GM18858 (cell line): ENCODE measurements at regions not wholly inside any gene's neighbourhood (a gene's known extent, or its start where the extent isn't known, plus 50 kb on each side); places are given as distances from the start of the nearest gene placed in this dataset.
A peak's percentile ranks its signal among the peaks of the same experiment; 100 is the strongest.
"Not testable (repeated sequence)": the region's sequence is repeated elsewhere in the genome, so short reads cannot be mapped to it uniquely, and the experiment has no call there.

Experiments
- ATAC-seq: cut with Tn5 transposase; IDR thresholded peaks from one replicate; pipeline ENCODE4 v1.9.1; 2021; ENCODE audit not compliant: unreplicated experiment

GRCh38 chr1:57612833-57613232, 189.0 kb upstream of the DAB1 start:
- ATAC-seq: no peak

GRCh38 chr1:57605933-57606332, 182.1 kb upstream of the DAB1 start:
- ATAC-seq: no peak

GRCh38 chr1:57603696-57604095, 179.8 kb upstream of the DAB1 start:
- ATAC-seq: no peak

DNA sequence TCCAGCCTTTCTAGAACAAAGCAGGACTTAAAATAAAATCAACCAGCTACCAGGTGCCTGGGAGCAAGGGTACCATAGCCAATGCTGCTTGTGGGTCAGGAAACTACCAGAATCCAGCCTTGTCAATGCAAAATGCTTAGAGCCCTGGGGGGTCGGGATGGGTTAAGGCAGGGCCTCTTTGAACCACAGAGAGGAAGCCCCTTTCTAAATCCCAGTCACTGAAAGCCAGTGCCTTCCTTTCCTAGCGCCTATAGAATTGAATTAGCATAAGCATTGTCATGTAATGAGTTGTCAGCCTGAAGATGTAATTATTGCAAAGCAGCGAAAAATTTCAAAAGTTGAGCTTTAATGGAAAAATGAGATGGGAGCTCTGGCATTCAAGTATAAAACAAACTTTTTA, 176.6 kb upstream of the DAB1 start:
- ATAC-seq: no peak

- no peak for ATAC-seq
These were observed 175.6 kb upstream of the DAB1 start for GRCh38 chr1:57599236-57599994.

DNA sequence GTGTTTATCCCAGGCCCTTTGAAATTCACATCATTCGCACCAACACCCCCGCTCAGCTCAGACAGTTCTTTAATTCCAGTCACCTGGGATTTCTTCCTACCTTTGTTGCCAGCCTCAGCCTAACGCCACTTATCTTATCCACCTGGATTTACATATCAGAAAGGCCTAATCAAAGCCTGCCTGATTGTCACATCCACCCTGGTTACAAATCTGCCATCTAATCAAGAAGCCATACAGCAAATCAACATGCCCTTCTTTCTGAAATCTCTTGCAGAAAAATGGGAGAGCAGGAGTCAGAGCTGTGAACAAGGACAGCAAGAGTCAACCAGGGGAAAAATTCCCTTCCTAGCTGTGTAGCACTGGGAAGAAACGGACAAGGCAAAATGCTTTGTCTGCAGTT, 173.2 kb upstream of the DAB1 start:
- ATAC-seq: no peak

DNA sequence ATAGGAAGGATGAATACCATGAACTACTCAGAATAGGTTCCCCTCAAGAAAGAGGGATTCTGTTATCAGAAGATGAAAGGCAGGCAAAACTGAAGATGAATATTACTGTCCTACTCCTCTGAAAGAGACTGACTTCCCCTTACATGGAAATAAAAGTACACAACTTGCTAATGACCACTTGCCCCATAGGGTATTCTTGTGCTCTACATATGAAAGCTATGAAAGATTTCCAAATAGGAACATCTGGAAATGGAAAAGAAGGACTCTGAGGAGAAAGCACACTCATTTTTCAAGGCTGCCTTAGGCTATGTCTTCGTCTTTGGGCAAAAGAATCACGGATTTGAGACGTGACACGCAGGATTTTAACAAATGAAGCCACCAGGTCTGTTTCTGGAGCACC, 170.1 kb upstream of the DAB1 start:
- no peak for ATAC-seq

- no peak for ATAC-seq
These were observed 168.0 kb upstream of the DAB1 start for GRCh38 chr1:57591842-57592241.

DNA sequence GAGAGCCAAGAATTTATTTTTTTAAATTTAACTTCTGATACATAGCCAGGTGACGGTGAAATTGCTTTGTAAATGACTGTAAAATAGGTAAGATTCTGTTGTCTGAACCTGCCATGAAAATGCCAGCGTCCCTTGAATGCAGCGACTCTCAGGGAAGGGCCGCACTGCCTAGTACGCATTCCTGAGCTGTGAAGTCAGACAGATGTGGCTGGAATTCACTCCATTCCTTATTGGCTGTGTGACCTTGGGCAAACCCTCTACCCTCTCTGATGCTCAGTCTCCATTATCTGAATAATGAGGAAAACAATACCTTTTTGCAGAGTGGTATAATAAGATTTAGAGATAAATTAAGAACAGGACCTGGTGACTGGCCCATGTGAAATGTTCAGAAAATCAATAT, 167.1 kb upstream of the DAB1 start:
- ATAC-seq: no peak

- ATAC-seq: no peak
These were observed 163.0 kb upstream of the DAB1 start for GRCh38 chr1:57586842-57587241.

DNA sequence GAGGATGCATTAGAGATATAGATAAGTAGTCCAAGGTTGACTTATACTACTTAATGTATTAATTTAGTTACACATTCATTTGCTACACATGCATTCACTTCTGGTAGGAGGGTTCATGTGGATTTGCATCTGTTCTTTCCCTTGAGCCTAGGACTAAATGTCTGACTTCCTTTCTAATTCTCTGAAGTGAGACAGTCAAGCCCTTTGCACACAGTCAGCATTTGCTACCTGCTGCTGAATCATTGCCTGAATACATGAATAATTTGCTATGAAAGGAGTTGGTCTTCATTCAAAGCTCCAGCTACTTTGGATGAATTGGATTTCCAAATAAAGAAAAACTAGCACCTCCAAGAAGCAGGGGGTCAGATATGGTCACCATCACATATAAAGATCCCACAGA, 154.8 kb upstream of the DAB1 start:
- no peak for ATAC-seq

- ATAC-seq: no peak
These were observed 154.2 kb upstream of the DAB1 start for GRCh38 chr1:57578099-57578498.

- no peak for ATAC-seq
These were observed 152.9 kb upstream of the DAB1 start for GRCh38 chr1:57576756-57577155.

DNA sequence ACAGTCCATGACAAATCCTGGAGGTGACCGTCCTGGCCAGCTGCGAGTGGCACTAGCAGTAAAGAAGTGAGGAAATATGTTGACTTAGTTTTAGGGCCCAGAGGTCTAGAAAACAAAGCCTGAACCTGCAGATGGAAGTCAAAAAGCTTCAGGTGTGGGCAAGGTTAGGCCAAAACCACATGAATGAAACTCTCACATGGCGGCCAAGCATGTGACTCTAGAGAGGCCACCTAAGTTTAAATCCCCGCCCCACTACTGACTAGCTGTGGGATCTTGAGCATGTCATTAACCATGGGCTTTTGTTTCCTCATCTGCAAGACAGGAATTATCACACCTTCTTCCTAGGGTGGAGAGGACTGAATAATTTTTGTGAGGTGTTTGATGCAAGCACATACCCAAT, 148.2 kb upstream of the DAB1 start:
- no peak for ATAC-seq

GRCh38 chr1:57558066-57558465, 134.2 kb upstream of the DAB1 start:
- ATAC-seq: not testable (repeated sequence)

GRCh38 chr1:57553666-57554065, 129.8 kb upstream of the DAB1 start:
- no peak for ATAC-seq

GRCh38 chr1:57551476-57551875, 127.6 kb upstream of the DAB1 start:
- ATAC-seq: no peak

- ATAC-seq: peak; percentile 52
These were observed 126.2 kb upstream of the DAB1 start for GRCh38 chr1:57550092-57550491.

- ATAC-seq: no peak
These were observed 125.4 kb upstream of the DAB1 start for GRCh38 chr1:57549300-57549699.

DNA sequence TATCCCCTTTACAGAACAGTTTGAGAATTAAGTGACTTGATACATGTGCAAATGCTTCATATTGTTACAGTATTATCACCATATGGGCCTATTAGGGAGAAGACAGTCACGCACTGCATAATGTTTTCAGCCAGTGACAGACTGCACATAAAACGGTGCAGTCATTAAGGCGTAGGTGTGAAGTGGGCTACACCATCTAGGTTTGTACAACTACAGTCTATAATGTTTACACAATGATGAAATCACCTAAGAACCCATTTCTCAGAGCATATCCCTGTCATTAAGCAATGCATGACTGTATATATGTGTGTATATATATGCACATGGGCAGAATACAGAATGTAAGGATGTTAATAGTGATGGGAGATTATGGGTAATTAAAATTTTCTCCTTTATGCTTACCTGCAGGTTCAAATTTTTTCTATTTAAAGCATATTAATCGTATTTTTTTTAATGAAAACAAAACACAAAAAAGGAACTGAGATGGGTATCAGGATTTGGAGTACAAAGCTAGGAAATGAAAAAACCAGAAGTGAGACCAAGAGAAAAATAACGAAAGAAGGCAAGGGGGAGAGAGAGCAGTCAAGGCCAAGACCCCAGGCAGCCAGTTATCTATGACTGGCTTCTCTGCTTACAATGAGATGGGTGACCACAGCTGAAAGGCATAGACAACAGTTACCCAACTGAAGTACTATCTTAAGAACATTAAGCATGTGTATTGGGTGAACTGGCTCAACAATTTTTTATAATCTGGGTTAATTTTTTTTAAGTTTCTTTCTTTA, 122.9 kb upstream of the DAB1 start:
- no peak for ATAC-seq

GRCh38 chr1:57544345-57544744, 120.5 kb upstream of the DAB1 start:
- no peak for ATAC-seq

DNA sequence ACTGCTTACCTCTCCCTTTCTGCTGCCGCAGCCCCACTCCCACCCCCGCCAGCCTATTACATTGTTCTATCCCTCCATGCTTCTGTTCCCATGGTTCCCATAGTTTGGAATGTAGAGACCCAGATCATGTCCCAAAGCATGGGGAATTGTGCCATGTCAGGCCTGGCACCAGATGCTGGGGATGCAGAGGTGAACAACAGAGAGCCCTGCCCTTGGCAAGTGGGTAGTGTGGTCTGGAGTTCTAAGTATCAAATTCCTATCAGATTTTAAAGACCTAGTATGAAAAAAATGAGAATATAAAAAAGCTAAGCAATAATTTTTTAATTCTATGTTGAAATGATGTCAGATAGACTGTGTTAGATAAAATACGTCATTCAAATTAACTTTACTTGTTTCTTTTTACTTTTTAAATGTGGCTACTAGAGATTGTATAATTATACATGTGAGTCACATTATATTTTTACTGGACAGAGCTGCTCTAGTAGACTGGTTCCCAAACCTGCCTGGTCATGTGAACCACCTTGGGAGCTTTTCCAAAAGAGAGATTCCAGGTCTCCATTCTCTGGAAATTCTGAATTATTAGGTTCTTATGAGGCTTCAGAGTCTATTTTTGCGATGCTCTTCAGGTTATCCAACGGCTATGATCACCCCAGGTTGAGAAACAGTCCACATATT, 113.0 kb upstream of the DAB1 start:
- no peak for ATAC-seq
